ENCODE measurements at regions not wholly inside any gene's neighbourhood (a gene's known extent, or its start where the extent isn't known, plus 50 kb on each side); places are given as distances from the start of the nearest gene placed in this dataset.
A peak's percentile ranks its signal among the peaks of the same experiment; 100 is the strongest.
"Not testable (repeated sequence)": the region's sequence is repeated elsewhere in the genome, so short reads cannot be mapped to it uniquely, and the experiment has no call there.

DNA sequence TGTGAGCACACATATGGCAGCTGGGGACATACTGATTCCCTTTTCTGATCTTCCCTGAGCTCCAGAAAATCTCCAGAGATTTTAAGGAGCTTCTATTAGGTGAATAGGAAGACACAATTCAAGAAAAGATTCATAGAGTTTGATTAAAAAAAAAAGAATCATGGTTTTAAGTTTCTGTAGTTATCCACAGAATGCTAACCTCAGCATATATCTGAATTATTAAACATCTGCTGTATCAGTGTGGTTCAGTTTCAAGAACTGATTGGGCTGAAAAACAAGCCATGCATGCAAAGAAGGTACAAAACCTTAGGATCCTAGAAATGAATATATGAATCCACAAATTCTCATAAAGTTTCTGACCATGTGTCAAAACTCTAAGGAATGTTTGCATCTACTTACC, 94.1 kb upstream of the ZNF438 start:
- DNase-seq, result no peak

DNA sequence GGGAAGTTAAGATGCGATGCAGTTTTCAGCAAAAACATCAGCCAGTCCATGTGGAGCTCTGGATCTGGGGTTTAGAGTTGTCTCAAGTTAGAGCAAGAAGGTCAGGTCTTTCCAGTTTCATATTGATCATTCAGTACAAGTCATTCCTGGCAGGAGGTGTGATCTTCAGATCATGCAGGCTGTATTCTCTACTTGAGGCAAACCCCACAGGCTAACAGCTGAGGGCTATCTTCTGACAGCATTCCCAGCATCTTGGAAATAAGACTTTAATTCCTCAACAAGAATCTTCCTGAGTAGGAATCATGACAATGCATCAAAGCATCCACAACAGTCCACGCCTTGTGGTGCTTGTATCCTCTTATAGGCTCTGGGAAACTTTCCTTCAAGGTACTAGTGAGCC, 94.9 kb upstream of the ZNF438 start:
- DNase-seq, result no peak

DNA sequence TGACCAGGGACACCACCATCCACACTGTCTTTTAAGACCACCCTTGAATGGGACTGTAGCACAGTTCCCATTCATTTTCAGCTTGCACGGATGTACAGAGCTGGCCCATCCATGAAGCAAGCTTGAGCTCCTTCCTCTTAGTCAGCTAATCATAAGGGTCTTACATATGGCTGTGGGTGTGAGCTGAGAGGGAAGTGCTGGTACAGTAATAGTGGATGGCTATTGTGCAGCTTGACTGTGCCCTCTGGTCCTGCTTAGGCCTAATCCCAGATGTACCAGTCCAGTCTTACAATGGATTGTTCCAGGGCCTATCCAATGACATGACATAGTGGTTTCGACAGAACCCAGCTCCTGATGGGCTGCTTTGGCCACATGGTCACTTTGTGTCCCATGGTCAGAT, 96.9 kb upstream of the ZNF438 start:
- DNase-seq, result no peak

GRCh38 chr10:31129271-31129670, 97.6 kb upstream of the ZNF438 start:
- no peak for DNase-seq

- DNase-seq, result no peak
Measured at GRCh38 chr10:31129880-31130405, 98.3 kb upstream of the ZNF438 start.

DNA sequence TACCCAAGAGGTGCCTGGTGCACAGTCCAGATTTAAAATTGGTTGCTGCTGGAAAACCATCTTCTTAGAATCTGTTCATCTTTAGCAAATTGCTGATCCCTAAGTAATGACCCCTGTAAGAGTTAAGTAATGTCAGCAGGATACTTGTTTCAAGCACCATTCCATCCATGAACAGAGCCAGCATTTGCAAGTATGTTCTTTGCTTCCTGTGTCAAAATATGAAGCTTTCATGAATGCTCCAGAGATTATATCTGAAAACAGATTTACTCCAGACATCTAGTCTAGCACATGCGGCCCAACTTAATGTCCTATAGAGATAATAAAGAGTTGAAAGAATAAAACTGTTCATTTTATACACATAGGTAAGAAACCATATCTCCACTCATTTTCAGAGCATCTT, 98.7 kb upstream of the ZNF438 start:
- DNase-seq, result no peak

DNA sequence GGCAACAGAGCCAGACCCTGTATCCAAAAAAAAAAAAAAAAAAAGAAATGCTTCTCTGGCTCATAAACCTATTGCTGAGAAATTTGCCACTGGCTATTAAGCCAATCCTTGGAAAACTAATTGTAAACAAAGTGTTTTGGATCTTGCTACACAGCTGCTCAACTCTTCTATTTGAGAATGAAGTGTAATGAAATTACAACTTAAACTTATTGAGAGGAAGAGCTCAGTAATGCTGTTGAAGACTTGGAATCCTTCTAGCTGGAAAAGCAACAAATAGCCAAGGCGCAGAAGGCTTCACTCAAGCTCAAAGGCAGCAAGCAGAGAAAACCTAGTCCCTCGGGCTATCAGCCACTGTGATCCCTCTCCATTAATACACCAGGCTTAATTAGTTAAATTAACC, 99.6 kb upstream of the ZNF438 start:
- DNase-seq, result no peak

DNA sequence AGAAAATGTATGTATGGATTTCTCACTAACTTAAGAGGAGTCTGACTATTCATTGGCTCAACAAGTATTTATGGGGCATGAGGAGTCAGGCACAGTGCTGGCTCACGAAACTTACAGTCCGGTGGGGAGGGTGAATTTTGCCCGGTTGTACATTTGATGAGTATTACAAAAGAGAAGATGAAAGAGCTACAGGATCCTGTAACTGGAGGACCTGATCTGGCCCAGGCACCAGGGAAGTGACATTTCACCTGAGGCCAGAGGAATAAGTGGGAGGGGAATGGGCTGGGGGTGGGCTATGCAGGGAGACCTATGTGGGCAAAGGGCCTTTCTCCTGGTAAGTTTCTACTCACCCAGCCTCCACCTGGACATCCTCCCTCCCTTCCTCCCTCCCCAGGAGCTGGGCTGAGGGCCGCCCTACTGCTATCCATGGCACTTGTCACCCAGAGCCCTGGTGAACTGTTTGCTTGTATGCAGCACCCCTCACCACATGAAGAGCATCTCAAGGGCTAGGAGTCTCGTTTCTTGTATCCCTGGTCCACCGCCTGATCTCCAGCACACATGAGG, 101.1 kb upstream of the ZNF438 start:
- no peak for DNase-seq

DNA sequence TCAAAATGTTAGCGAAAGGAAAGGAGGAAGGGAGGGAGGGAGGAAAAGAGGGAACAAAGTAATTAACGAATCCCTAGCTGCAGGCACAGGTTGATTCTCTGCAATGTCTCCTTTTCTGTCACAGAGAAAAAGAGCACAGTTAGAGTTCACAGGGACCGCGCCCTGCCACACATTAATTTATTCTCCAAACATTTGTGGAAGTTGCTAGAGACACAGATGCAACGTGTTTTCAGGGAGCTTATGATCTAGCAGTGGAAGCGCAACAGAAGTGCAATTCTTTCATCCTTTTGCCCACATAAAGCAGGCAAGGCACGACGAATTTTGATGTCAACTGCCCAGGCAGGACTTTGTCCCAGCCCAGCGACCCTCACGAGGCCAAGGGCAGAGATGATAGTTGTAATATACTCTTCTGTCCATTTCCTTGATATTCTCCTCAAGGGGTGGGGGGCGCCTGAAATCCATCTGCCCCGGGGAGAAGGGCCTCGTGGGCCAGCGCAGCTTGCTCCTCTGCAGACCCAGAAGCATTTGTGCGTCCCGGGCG, 101.7 kb upstream of the ZNF438 start:
- DNase-seq, result no peak

DNA sequence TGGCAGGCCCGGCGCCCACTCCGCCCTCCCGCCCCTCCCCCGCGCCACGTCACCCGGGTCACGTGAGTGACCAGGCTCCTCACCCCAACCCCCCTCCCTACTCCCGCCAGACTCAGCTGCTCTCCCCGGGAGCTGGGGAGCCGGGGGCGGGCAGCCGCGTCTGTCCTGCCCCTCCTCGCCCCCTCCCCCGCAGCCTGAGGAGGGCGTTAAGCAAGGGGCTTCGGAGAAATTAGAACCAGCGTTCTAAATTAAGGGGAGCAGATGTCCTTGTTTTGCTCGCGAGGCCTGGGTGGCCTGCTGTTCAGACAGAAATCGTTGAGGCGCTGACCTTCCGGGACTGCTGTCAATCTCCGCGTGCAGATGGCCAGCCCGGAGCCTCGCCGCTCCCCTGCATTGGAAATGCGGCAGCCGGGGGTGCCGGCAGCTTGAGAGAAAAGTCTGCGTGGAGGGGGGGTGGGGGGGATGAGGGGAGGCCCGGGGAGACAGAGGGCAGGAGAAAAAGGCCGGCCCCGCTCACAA, 102.2 kb upstream of the ZNF438 start:
- peak; percentile 87 for DNase-seq

DNA sequence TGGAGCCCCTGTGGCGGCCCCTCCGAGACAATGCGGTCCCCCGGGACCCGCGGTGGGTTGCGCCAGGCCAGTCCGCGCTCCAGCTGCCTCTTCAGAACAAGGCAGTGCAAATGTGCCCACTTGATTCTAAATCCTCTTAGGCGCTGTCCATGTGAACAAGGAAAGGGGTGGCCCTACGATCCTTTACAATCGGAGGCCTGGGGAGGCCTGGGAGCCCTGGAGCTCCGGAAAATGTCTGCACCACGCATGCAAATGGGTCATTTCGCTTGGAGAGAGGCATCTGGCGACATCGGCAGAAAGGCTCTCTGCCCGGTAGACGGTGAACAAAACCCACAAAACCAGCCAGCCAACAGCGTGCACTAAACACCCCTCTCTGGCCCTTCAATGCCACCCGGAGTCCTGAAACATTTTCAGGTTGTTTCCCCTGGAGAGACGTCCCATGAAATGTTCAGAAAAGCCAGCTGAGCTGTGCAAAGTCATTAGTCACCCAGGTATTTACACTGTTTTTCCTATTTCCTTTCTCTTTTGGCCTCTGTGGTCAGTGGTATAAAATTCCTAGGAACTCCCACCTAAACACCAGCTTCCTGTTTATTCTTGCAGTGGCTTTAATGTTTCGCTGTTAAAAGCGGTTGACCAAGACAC, 102.8 kb upstream of the ZNF438 start:
- DNase-seq, result peak; percentile 35

GRCh38 chr10:31135171-31135570, 103.5 kb upstream of the ZNF438 start:
- DNase-seq, result no peak

DNA sequence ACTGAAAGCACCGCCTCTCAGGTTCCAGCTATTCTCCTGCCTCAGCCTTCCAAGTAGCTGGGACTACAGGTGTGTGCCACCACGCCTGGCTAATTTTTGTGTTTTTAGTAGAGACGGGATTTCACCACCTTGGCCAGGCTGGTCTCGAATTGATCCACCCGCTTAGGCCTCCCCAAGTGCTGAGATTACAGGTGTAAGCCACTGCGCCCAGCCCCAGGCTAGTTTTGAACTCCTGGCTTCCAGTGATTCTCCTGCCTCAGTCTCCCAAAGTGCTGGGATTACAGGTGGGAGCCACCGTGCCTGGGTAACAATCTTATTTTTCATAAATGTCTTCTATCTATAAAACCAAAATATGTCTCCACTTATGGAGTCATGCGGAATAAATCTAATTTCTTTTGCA, 104.1 kb upstream of the ZNF438 start:
- not testable (repeated sequence) for DNase-seq

- no peak for DNase-seq
Measured at GRCh38 chr10:31136386-31136785, 104.7 kb upstream of the ZNF438 start.

DNA sequence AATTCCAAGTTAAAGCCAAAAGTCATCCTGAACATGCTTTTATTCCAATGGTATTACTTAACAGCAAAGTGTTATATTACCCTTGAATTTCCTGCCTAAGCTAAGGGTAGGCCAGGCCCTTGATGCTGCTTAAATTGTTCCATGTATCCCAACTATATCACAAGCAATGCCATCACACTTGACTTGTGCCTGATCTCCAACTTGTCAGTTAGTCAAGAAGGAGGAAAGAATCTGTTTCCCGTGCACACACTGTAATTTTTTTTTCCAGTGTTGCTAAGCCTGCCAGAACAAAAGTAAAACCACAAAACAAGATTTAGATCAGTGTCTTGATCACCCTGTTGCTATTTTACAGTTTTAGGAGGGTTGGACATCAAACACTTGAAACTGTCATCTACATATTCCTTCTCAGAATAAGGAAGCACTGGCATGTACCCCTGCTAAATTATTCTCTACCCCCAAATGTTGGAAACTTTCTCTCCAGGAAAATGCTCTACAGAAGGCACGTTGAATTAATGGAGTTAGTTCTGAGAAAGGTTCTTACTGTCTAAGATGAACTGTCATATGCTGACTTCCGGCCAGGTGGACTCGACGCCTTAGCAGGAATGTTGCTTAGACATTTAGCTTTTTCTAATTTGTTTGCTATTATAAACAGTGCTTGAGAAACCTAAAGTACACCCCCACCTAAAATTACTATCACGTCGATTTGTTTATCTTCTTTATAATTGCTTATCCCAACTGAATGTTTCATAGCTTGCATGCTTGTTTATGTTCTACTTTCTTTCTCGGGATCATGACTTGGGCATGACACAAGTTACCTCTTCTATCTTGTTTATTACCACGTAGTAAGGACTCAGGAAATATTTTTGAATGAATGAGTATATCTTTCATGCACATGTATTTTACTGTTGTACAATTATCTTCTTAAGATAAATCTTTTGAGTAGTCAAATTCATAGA, 105.5 kb upstream of the ZNF438 start:
- no peak for DNase-seq

GRCh38 chr10:31138026-31138553, 106.4 kb upstream of the ZNF438 start:
- no peak for DNase-seq

- DNase-seq, result no peak
Measured at GRCh38 chr10:31139497-31139896, 107.8 kb upstream of the ZNF438 start.

GRCh38 chr10:31140716-31141115, 109.1 kb upstream of the ZNF438 start:
- no peak for DNase-seq

GRCh38 chr10:31142026-31142425, 110.4 kb upstream of the ZNF438 start:
- no peak for DNase-seq

DNA sequence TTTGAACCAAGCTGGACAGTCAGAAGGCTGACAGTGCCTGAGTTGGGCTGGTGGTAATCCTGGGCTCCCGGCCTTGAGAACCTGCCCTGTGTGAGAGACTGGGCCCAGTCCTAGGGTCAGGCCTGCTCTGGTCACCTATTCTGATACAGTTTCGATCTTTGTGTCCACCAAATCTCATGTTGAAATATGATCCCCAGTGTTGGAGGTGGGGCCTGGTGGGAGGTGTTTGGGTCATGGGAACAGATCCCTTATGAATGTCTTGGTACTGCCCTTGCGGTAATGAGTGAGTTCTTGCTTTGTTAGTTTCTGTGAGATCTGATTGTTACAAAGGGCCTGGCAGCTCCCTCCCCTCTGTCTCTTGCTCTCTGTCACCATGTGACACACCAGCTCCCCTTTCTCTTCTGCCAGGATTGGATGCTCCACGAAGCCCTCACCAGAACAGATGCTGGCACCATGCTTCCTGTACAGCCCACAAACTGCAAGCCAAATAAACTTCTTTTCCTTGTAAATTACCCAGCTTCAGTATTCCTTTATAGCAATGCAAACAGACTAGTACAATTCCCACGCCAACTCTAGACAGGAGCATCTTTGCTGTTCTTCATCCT, 111.8 kb upstream of the ZNF438 start:
- DNase-seq, result no peak

GRCh38 chr10:31145986-31146385, 114.3 kb upstream of the ZNF438 start:
- DNase-seq, result no peak

DNA sequence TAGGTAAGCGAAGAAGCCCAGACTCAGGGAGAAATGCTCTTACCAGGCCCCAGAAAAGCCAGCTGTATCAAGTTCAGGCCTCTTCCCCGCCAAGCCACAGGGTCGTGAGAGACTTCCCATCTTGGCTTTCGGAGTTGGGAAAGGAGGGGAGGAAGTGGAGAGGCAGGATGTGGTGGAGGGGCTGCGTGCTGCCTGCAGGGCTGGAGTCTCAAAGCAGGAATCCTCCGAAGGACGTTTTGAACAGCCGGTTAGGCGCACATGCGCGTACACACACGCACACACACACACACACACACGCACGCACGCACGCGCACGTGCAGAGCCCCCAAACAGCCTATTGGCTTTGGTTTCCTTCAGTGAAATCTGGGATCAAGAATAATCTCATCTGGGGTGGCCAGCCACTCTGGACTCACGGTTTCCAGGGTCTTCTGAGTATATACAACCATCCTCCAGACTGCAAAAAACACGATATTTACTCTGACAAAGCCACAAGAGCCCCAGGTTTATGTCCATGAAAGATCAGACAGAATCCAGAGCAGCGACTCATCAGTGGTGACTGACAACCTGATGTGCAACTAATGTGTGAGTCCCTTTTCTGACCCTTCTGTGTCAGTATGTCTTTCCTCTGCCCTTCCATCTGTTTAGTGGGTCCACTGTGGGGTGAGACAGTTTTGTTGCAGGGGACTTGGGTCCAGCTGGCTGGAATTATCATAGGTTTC, 115.0 kb upstream of the ZNF438 start:
- DNase-seq, result no peak
